ENCODE measurements at regions not wholly inside any gene's neighbourhood (a gene's known extent, or its start where the extent isn't known, plus 50 kb on each side); places are given as distances from the start of the nearest gene placed in this dataset.

GRCh38 chr3:31462050-31462569 lies 70.6 kb upstream of the STT3B start:
- no peak for DNase-seq (ENCODE audit: low read depth)

- no peak for DNase-seq (ENCODE audit: low read depth)
Observed at GRCh38 chr3:31465999-31466398, 66.7 kb upstream of the STT3B start.

GRCh38 chr3:31466866-31467265 lies 65.9 kb upstream of the STT3B start:
- DNase-seq (ENCODE audit: low read depth), result no peak

- no peak for DNase-seq (ENCODE audit: low read depth)
Observed at GRCh38 chr3:31468433-31468832, 64.3 kb upstream of the STT3B start.

GRCh38 chr3:31469385-31469784 lies 63.3 kb upstream of the STT3B start:
- no peak for DNase-seq (ENCODE audit: low read depth)

GRCh38 chr3:31472479-31473390 lies 60.0 kb upstream of the STT3B start:
- peak; percentile 68 for DNase-seq (ENCODE audit: low read depth)

- DNase-seq (ENCODE audit: low read depth), result no peak
Observed at GRCh38 chr3:31476209-31476608, 56.5 kb upstream of the STT3B start.

- no peak for DNase-seq (ENCODE audit: low read depth)
Observed at GRCh38 chr3:31479431-31479830, 53.3 kb upstream of the STT3B start.

GRCh38 chr3:31481697-31482096 lies 51.0 kb upstream of the STT3B start:
- no peak for DNase-seq (ENCODE audit: low read depth)

GRCh38 chr3:31482493-31483200 lies 50.1 kb upstream of the STT3B start:
- no peak for DNase-seq (ENCODE audit: low read depth)

Measured in non-pigmented ciliary epithelial cell (primary cell).